ENCODE measurements at regions not wholly inside any gene's neighbourhood (a gene's known extent, or its start where the extent isn't known, plus 50 kb on each side); places are given as distances from the start of the nearest gene placed in this dataset.

- no peaks in the 10 kb centered on the region for H3K27me3 ChIP-seq
- TF ChIP-seq POLR2A (IDR thresholded peaks at IDR 0.05) (no peak), CTCF (IDR thresholded peaks at IDR 0.05) (no peak)
- intact Hi-C loops (cut with DNase I; ENCODE audit: low total_unique reads), result no loop called here
- H3K9me3 ChIP-seq, result no peaks in the 10 kb centered on the region
- H3K4me3 ChIP-seq, result no peak overlapping the region
- no peak for DNase-seq
- no peaks in the 10 kb centered on the region for H3K4me1 ChIP-seq
- H3K27ac ChIP-seq, result no peak overlapping the region
- H3K36me3 ChIP-seq, result no peaks in the 10 kb centered on the region
These were observed 50.1 kb upstream of the ZNF608 start for GRCh38 chr5:124796495-124796894.

- H3K4me1 ChIP-seq, result no peaks in the 10 kb centered on the region
- no peak overlapping the region for H3K4me3 ChIP-seq
- no peak for TF ChIP-seq POLR2A (IDR thresholded peaks at IDR 0.05)
- TF ChIP-seq CTCF (IDR thresholded peaks at IDR 0.05), result no peak
- no peak overlapping the region for H3K27ac ChIP-seq
- no peaks in the 10 kb centered on the region for H3K9me3 ChIP-seq
- no peaks in the 10 kb centered on the region for H3K36me3 ChIP-seq
- intact Hi-C loops (cut with DNase I; ENCODE audit: low total_unique reads), result no loop called here
- no peak for DNase-seq
- no peaks in the 10 kb centered on the region for H3K27me3 ChIP-seq
These were observed 51.2 kb upstream of the ZNF608 start for GRCh38 chr5:124797665-124798087.

GRCh38 chr5:124798890-124799289 lies 52.5 kb upstream of the ZNF608 start:
- Histone ChIP-seq H3K4me3 (no peak overlapping the region), H3K27ac (no peak overlapping the region), H3K27me3 (no peaks in the 10 kb centered on the region), H3K36me3 (no peaks in the 10 kb centered on the region), H3K9me3 (no peaks in the 10 kb centered on the region), H3K4me1 (no peaks in the 10 kb centered on the region)
- TF ChIP-seq POLR2A (IDR thresholded peaks at IDR 0.05), result no peak
- no peak for TF ChIP-seq CTCF (IDR thresholded peaks at IDR 0.05)
- intact Hi-C loops (cut with DNase I; ENCODE audit: low total_unique reads), result no loop called here
- no peak for DNase-seq

GRCh38 chr5:124801551-124801950 lies 55.1 kb upstream of the ZNF608 start:
- no peak overlapping the region for H3K4me3 ChIP-seq
- no peaks in the 10 kb centered on the region for H3K36me3 ChIP-seq
- no peaks in the 10 kb centered on the region for H3K27me3 ChIP-seq
- H3K4me1 ChIP-seq, result peaks cover 0 to 5% of the 10 kb centered on the region in 2 donors
- DNase-seq, result no peak
- no peak overlapping the region for H3K27ac ChIP-seq
- H3K9me3 ChIP-seq, result no peaks in the 10 kb centered on the region
- intact Hi-C loops (cut with DNase I; ENCODE audit: low total_unique reads), result no loop called here
- TF ChIP-seq CTCF (IDR thresholded peaks at IDR 0.05) (no peak), POLR2A (IDR thresholded peaks at IDR 0.05) (no peak)

GRCh38 chr5:124803617-124804323 lies 57.3 kb upstream of the ZNF608 start:
- Histone ChIP-seq H3K4me3 (no peak overlapping the region), H3K27ac (no peak overlapping the region), H3K9me3 (no peaks in the 10 kb centered on the region), H3K27me3 (no peaks in the 10 kb centered on the region), H3K4me1 (peaks cover 0 to 10% of the 10 kb centered on the region in 2 donors), H3K36me3 (no peaks in the 10 kb centered on the region)
- TF ChIP-seq CTCF (IDR thresholded peaks at IDR 0.05), result no peak
- no peak for TF ChIP-seq POLR2A (IDR thresholded peaks at IDR 0.05)
- no peak for DNase-seq
- intact Hi-C loops (cut with DNase I; ENCODE audit: low total_unique reads), result no loop called here
